PC-3 (cell line): ENCODE measurements at regions not wholly inside any gene's neighbourhood (a gene's known extent, or its start where the extent isn't known, plus 50 kb on each side); places are given as distances from the start of the nearest gene placed in this dataset.

Experiments used
- CTCF ChIP-seq: fragments of 300-600 bp; sonication (generic); conservative IDR thresholded peaks from 2 replicates; pipeline ENCODE4 v1.5.1; 2017; ENCODE audit warnings: antibody characterized with exemption, low read depth, mild to moderate bottlenecking, low read length
- EZH2 ChIP-seq: fragments of 300-600 bp; sonication (generic); IDR thresholded peaks from one replicate; pipeline ENCODE4 v1.6.1; 2017; ENCODE audit warnings: antibody characterized with exemption, mild to moderate bottlenecking, low read length; ENCODE audit not compliant: unreplicated experiment
- EZH2phosphoT487 ChIP-seq: fragments of 300-600 bp; sonication (generic); IDR thresholded peaks from 2 replicates; pipeline ENCODE4 v1.6.1; 2018; ENCODE audit warnings: mild to moderate bottlenecking, antibody characterized with exemption, low read length, borderline replicate concordance

- TF ChIP-seq CTCF, result no peak
- no peak for TF ChIP-seq EZH2
- TF ChIP-seq EZH2phosphoT487, result no peak
Observed at GRCh38 chr1:99098589-99098988, 93.9 kb upstream of the PLPPR5 start.
